ENCODE measurements at regions not wholly inside any gene's neighbourhood (a gene's known extent, or its start where the extent isn't known, plus 50 kb on each side); places are given as distances from the start of the nearest gene placed in this dataset.

DNA sequence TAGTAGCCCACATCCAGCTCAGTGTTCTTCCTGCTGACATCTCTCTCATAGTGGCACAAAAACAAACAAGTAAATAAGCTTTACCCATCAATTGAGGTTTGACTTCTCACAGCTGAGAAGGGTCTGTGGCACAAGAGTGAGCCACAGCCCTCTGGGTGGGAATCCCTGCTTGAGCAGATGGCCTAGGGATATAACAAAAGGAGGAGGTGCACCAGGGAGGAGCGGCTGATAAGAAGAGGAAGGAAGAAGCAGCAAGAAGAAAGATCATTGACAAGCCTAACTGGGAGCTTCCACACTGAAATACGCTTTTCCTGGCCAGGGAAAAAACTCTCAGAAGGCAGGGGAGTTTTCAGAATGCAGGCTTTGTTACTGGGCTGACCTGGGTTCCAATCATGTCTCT is 279.8 kb downstream of the UACA start:
- H3K9ac ChIP-seq (ENCODE audit: low read length in 3 of 3): no peak overlapping the region
- no peak overlapping the region for H3K4me3 ChIP-seq (ENCODE audit: low read length in 3 of 3)
- intact Hi-C loops (cut with DNase I): loop anchor here (10.0 kb wide), 1 partner anchor 1009 kb away; no protein-coding TSS in a partner anchor
- FAIRE-seq (no peak), DNase-seq (no peak)
- no peak overlapping the region for H3K27ac ChIP-seq (ENCODE audit: low read depth in 2 of 2, low read length in 2 of 2)
- H3K36me3 ChIP-seq (ENCODE audit: control insufficient read depth in 2 of 3, insufficient read depth in 3 of 3, low read length in 3 of 3): no peaks in the 10 kb centered on the region
- TF ChIP-seq, protein P1, sequence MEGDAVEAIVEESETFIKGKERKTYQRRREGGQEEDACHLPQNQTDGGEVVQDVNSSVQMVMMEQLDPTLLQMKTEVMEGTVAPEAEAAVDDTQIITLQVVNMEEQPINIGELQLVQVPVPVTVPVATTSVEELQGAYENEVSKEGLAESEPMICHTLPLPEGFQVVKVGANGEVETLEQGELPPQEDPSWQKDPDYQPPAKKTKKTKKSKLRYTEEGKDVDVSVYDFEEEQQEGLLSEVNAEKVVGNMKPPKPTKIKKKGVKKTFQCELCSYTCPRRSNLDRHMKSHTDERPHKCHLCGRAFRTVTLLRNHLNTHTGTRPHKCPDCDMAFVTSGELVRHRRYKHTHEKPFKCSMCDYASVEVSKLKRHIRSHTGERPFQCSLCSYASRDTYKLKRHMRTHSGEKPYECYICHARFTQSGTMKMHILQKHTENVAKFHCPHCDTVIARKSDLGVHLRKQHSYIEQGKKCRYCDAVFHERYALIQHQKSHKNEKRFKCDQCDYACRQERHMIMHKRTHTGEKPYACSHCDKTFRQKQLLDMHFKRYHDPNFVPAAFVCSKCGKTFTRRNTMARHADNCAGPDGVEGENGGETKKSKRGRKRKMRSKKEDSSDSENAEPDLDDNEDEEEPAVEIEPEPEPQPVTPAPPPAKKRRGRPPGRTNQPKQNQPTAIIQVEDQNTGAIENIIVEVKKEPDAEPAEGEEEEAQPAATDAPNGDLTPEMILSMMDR (IDR thresholded peaks at IDR 0.05; ENCODE audit: borderline replicate concordance, extremely low read depth, insufficient read depth): no peak
- H3K27me3 ChIP-seq (ENCODE audit: control insufficient read depth, insufficient read depth, low read length): no peaks in the 10 kb centered on the region
- no peaks in the 10 kb centered on the region for H3K9me3 ChIP-seq (ENCODE audit: control insufficient read depth in 2 of 3, insufficient read depth in 1 of 3, low read length in 3 of 3)
- H3K4me1 ChIP-seq (ENCODE audit: control insufficient read depth in 2 of 3, insufficient read depth in 2 of 3, low read depth in 1 of 3, low read length in 3 of 3): no peaks in the 10 kb centered on the region

DNA sequence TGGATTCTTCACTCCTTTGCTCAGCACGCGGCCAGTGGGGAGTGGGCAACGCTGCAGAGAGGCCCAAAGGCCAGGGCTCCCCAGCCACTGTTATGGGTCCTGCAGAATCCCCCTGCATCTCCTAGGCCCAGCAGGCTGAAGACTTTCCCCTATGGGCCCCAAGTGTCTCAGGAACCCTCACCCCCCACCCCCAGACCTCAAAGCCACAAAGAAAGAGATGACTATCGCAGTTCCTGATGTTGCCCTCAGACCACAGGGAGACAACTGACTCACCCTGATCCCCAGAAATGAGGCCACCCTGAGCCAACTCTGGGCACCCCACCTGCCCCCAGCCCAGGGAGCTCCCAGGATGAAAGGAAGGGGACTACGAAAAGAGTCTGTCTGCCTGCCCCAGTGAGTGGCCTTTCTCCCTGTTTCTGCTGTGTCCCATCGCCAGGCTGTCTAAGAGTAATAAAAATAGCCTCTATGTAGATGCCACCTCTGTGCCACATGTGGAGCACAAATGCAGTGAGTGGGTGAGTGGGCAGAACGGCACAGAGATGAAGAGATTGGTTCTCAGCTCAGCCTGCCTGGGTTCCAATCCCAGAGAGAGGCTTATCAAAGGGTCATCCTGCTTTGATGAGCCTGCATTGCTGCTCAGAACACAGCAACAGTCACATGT is 283.0 kb downstream of the UACA start:
- Histone ChIP-seq H3K27ac (ENCODE audit: low read depth in 2 of 2, low read length in 2 of 2) (no peak overlapping the region), H3K9me3 (ENCODE audit: control insufficient read depth in 2 of 3, insufficient read depth in 1 of 3, low read length in 3 of 3) (no peaks in the 10 kb centered on the region), H3K27me3 (ENCODE audit: control insufficient read depth, insufficient read depth, low read length) (no peaks in the 10 kb centered on the region), H3K9ac (ENCODE audit: low read length in 3 of 3) (no peak overlapping the region), H3K4me3 (ENCODE audit: low read length in 3 of 3) (no peak overlapping the region), H3K36me3 (ENCODE audit: control insufficient read depth in 2 of 3, insufficient read depth in 3 of 3, low read length in 3 of 3) (no peaks in the 10 kb centered on the region), H3K4me1 (ENCODE audit: control insufficient read depth in 2 of 3, insufficient read depth in 2 of 3, low read depth in 1 of 3, low read length in 3 of 3) (no peaks in the 10 kb centered on the region)
- DNase-seq: no peak
- intact Hi-C loops (cut with DNase I): loop anchor here (10.0 kb wide), 1 partner anchor 1006 kb away; no protein-coding TSS in a partner anchor
- no peak for FAIRE-seq
- TF ChIP-seq, protein P1 (IDR thresholded peaks at IDR 0.05; ENCODE audit: borderline replicate concordance, extremely low read depth, insufficient read depth): no peak

DNA sequence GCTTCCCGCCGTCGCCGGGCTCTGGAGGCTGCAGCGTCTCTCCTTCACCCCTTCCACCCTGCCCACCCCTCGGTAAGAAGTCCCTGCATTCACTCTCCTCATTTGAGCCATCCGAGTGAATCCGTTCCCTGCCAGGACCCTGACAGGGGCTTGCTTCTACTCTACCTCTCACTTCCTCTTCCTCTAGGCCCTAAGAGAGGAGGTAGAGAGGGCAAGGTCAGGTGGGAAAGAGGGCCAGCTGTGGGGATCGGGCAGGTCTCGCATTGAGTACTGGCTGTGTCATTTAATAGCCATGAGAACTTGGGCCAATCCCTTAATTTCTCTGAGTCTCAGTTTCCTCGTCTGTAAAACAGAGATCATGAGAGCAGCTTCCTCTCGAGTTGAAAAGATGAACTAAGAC is 283.6 kb downstream of the UACA start:
- H3K36me3 ChIP-seq (ENCODE audit: control insufficient read depth in 2 of 3, insufficient read depth in 3 of 3, low read length in 3 of 3): no peaks in the 10 kb centered on the region
- H3K4me1 ChIP-seq (ENCODE audit: control insufficient read depth in 2 of 3, insufficient read depth in 2 of 3, low read depth in 1 of 3, low read length in 3 of 3): no peaks in the 10 kb centered on the region
- H3K4me3 ChIP-seq (ENCODE audit: low read length in 3 of 3): no peak overlapping the region
- FAIRE-seq (no peak), DNase-seq (no peak)
- H3K9me3 ChIP-seq (ENCODE audit: control insufficient read depth in 2 of 3, insufficient read depth in 1 of 3, low read length in 3 of 3): no peaks in the 10 kb centered on the region
- H3K9ac ChIP-seq (ENCODE audit: low read length in 3 of 3): no peak overlapping the region
- intact Hi-C loops (cut with DNase I): loop anchor here (10.0 kb wide), 1 partner anchor 1005 kb away; no protein-coding TSS in a partner anchor
- H3K27ac ChIP-seq (ENCODE audit: low read depth in 2 of 2, low read length in 2 of 2): no peak overlapping the region
- TF ChIP-seq, protein P1 (IDR thresholded peaks at IDR 0.05; ENCODE audit: borderline replicate concordance, extremely low read depth, insufficient read depth): no peak
- H3K27me3 ChIP-seq (ENCODE audit: control insufficient read depth, insufficient read depth, low read length): no peaks in the 10 kb centered on the region
